MM.1S (cell line): ENCODE measurements at regions not wholly inside any gene's neighbourhood (a gene's known extent, or its start where the extent isn't known, plus 50 kb on each side); places are given as distances from the start of the nearest gene placed in this dataset.

ENCODE experiments used
- EZH2 ChIP-seq: fragments of 300-600 bp; sonication (generic); optimal IDR thresholded peaks from 2 replicates; pipeline ENCODE3; 2017; ENCODE audit warnings: low read depth, mild to moderate bottlenecking, antibody characterized with exemption, low read length, mixed read lengths
- EZH2phosphoT487 ChIP-seq: fragments of 300-600 bp; sonication (generic); IDR thresholded peaks from 2 replicates; pipeline ENCODE4 v1.6.1; 2018; ENCODE audit warnings: antibody characterized with exemption, low read length
- TF ChIP-seq, protein P1 (sequence below): fragments of 300-600 bp; sonication (generic); IDR thresholded peaks from 2 replicates; pipeline ENCODE4 v1.5.1; 2016; ENCODE audit warnings: antibody characterized with exemption, low read length, mixed read lengths

DNA sequence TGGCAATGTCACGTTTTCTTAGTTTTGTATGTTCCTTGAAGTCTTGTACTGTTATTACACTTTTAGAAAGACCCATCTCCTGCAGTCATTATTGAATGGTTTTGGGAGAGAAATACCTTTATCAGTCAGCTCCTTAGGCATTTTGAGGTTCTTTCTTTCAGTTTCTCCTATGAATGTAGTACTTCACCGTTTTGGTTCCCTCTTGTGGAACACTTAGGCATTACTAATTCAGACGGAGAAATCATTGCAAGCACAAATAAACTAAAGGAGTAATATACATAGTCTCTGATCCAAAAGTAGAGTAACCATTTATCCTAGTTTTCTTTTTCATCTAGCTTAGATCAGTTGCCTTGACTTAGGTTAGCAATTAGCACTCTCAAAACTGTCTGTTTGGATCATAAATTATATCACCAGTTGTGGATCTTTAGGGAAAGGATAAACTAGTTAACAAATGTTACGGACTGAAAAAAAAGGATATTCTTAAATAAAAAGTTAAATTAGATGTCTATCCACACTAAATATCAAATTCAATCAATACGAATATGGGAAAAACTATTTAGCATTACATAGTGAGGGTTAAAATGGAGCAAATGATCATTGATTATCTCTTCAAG, 1538.3 kb upstream of the SEL1L start:
- TF ChIP-seq, protein P1, sequence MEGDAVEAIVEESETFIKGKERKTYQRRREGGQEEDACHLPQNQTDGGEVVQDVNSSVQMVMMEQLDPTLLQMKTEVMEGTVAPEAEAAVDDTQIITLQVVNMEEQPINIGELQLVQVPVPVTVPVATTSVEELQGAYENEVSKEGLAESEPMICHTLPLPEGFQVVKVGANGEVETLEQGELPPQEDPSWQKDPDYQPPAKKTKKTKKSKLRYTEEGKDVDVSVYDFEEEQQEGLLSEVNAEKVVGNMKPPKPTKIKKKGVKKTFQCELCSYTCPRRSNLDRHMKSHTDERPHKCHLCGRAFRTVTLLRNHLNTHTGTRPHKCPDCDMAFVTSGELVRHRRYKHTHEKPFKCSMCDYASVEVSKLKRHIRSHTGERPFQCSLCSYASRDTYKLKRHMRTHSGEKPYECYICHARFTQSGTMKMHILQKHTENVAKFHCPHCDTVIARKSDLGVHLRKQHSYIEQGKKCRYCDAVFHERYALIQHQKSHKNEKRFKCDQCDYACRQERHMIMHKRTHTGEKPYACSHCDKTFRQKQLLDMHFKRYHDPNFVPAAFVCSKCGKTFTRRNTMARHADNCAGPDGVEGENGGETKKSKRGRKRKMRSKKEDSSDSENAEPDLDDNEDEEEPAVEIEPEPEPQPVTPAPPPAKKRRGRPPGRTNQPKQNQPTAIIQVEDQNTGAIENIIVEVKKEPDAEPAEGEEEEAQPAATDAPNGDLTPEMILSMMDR, result peak; percentile 49
- no peak for TF ChIP-seq EZH2
- TF ChIP-seq EZH2phosphoT487, result no peak
